H1 (cell line): ENCODE measurements at regions not wholly inside any gene's neighbourhood (a gene's known extent, or its start where the extent isn't known, plus 50 kb on each side); places are given as distances from the start of the nearest gene placed in this dataset.

Source experiments
- ASH2L ChIP-seq: fragments of 200-600, 300-600 bp; sonication (generic); IDR thresholded peaks from one replicate; pipeline ENCODE4 v1.7.1; 2017; ENCODE audit warnings: low read length
- BACH1 ChIP-seq: IDR thresholded peaks from 2 replicates; pipeline ENCODE4 v1.6.1; 2012; ENCODE audit warnings: low read length, improper control_type of control experiment
- CEBPB ChIP-seq: IDR thresholded peaks from 2 replicates; pipeline ENCODE4 v1.6.1; 2012; ENCODE audit warnings: low read depth, low read length
- CHD7 ChIP-seq: fragments of 300-600 bp; sonication (generic); IDR thresholded peaks from 2 replicates; pipeline ENCODE4 v1.7.1; 2012; ENCODE audit warnings: low read length, moderate library complexity, mild to moderate bottlenecking, inconsistent platforms; ENCODE audit not compliant: insufficient replicate concordance
- SP1 ChIP-seq: IDR thresholded peaks from 2 replicates; pipeline ENCODE4 v1.6.1; 2011; ENCODE audit warnings: low read depth, low read length
- SP2 ChIP-seq: IDR thresholded peaks from 2 replicates; pipeline ENCODE4 v1.6.1; 2012; ENCODE audit warnings: mild to moderate bottlenecking, low read length, inconsistent platforms
- SUZ12 ChIP-seq: fragments of 200-600 bp; sonication (generic); IDR thresholded peaks from 2 replicates; pipeline ENCODE4 v1.6.1; 2012; ENCODE audit warnings: mild to moderate bottlenecking, inconsistent platforms, low read length, moderate library complexity, mixed read lengths
- USF2 ChIP-seq: IDR thresholded peaks from 2 replicates; pipeline ENCODE4 v1.6.1; 2011; ENCODE audit warnings: low read length, improper control_type of control experiment

DNA sequence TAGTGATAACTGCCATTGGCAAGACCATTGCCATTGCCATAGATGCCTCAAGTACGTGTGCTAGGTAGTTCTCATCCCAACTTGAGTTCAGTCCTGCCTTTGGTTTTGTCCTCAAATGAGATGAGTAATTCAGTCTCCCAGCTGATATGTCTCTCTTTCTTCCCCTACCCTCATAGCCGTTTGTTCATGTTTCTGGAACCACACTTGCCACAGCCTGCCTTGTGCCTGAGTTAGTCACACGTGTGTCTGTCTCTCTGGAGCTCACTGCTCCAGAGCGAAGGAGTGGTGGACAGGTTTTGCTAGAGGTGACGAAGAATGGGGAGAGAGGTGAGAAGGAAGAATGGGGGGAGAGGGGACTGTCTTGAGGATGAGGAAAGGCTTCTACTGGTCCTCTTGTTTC lies 88.0 kb upstream of the IGF1R start (continued):
- TF ChIP-seq CHD7 (no peak), USF2 (no peak), SP1 (no peak), ASH2L (no peak), SP2 (no peak), CEBPB (no peak), SUZ12 (no peak), BACH1 (no peak)
